OCI-LY3 (cell line): ENCODE measurements at regions not wholly inside any gene's neighbourhood (a gene's known extent, or its start where the extent isn't known, plus 50 kb on each side); places are given as distances from the start of the nearest gene placed in this dataset.

Experiments used
- H2AFZ ChIP-seq: fragments of 200-600, 300-600 bp; shearing (Covaris generic); 2 replicates; pipeline ENCODE4 v1.6.0; 2014; ENCODE audit warnings: antibody characterized with exemption, low read depth, low read length
- H3K27ac ChIP-seq: fragments of 200-600, 300-600 bp; sonication (generic); 2 replicates; pipeline ENCODE4 v1.5.1; 2014; ENCODE audit warnings: mild to moderate bottlenecking, low read length, moderate library complexity, mixed read lengths
- H3K27me3 ChIP-seq: fragments of 200-600, 300-600 bp; sonication (generic); 2 replicates; pipeline ENCODE4 v1.6.1; 2014; ENCODE audit warnings: low read depth, low read length, mixed read lengths
- H3K36me3 ChIP-seq: fragments of 200-600, 300-600 bp; sonication (generic); replicated peaks from 2 replicates; pipeline ENCODE3; 2014; ENCODE audit warnings: low read depth, low read length, mixed read lengths
- H3K4me1 ChIP-seq: fragments of 300-600, 200-600 bp; sonication (generic); 2 replicates; pipeline ENCODE4 v1.6.1; 2014; ENCODE audit warnings: low read length, mixed read lengths
- H3K4me2 ChIP-seq: fragments of 200-600, 300-600 bp; sonication (generic); 2 replicates; pipeline ENCODE4 v1.6.1; 2014; ENCODE audit warnings: low read length, mixed read lengths
- H3K4me3 ChIP-seq: fragments of 300-600, 200-600 bp; sonication (generic); 2 replicates; pipeline ENCODE4 v1.5.1; 2014; ENCODE audit warnings: antibody characterized with exemption, mild to moderate bottlenecking, low read length, moderate library complexity
- H3K79me2 ChIP-seq: fragments of 300-600, 200-600 bp; shearing (Covaris generic); 2 replicates; pipeline ENCODE4 v1.6.1; 2014; ENCODE audit warnings: mild to moderate bottlenecking, low read length, mixed read lengths
- H3K9ac ChIP-seq: fragments of 300-600, 200-600 bp; shearing (Covaris generic); 2 replicates; pipeline ENCODE4 v1.6.0; 2014; ENCODE audit warnings: mild to moderate bottlenecking, low read length, moderate library complexity
- H3K9me3 ChIP-seq: fragments of 200-600, 300-600 bp; shearing (Covaris generic); 2 replicates; pipeline ENCODE4 v1.6.1; 2014; ENCODE audit warnings: low read length, mixed read lengths; ENCODE audit not compliant: insufficient read depth
- H4K20me1 ChIP-seq: fragments of 200-600, 300-600 bp; sonication (generic); 2 replicates; pipeline ENCODE4 v1.6.1; 2016; ENCODE audit warnings: low read length, mixed read lengths; ENCODE audit not compliant: insufficient read depth
- CTCF ChIP-seq: fragments of 200-600, 300-600 bp; sonication (generic); IDR thresholded peaks from 2 replicates; pipeline ENCODE4 v1.5.1; 2014; ENCODE audit warnings: antibody characterized with exemption, low read length, low read depth
- EZH2phosphoT487 ChIP-seq: fragments of 200-600 bp; shearing (Covaris generic); IDR thresholded peaks from 2 replicates; pipeline ENCODE4 v1.6.1; 2018; ENCODE audit warnings: antibody characterized with exemption, mixed run types, low read depth

DNA sequence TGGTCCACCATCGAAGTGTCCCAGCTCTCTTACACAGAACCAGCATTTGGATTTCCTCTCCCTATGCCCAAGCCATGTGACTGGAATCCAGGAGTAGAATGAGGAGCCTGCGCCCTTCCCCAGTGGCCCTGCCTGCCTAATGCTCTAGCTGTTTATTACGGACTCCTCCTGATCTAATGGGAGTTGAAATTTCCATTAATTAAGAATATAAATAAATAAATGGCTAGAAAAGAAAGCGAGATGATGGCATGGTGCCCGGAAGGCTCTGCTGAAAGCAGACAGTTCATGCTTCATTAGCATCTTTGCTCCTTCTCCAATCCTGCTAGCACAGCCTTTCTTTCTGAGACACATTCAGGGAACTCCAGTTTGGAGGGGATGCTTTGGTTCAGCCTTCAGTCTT, 216.2 kb downstream of the SEC16B start:
- Histone ChIP-seq H3K4me3 (no peak overlapping the region), H2AFZ (no peak overlapping the region), H4K20me1 (no peaks in the 10 kb centered on the region), H3K36me3 (no peaks in the 10 kb centered on the region), H3K27ac (no peak overlapping the region), H3K4me1 (no peaks in the 10 kb centered on the region), H3K9me3 (no peaks in the 10 kb centered on the region), H3K9ac (no peak overlapping the region), H3K27me3 (0 out of 2 replicates have a peak, but pooled peaks cover 15% of the 10 kb centered on the region), H3K79me2 (no peaks in the 10 kb centered on the region), H3K4me2 (no peak overlapping the region)
- no peak for TF ChIP-seq EZH2phosphoT487
- TF ChIP-seq CTCF: no peak

DNA sequence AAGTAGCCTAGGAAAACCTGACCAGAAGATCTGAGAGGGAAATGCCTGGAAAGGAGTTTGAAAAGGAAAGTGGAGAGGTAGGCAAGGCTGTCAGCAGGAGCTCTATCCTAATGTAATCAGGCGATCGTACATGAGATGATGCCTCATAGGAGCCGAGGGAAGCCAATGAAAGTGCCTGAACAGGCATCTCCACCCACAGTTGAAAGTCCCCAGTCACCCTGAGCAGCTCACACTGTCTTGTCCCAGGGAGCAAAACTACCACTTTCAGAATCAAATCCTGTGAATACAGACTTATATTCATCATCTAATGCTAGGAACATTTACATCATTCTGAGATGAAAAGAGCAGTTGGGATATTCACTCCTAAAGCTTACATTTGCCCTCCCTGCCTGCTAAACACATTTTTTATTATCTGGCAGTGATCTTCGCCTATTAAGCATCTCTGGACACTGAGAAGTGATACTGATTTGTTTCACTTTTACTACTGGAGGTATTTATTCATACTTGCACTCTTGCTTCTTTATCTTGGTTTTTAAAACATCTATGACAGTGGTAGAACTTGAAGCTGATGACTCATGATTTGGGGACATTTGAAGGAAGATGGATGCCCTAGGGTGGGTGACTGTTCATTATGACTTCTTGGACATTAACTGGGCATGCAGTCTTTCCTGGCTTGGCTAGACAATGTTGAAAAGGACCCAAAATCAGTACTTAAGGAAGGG, 221.6 kb downstream of the SEC16B start:
- H3K4me2 ChIP-seq: no peak overlapping the region
- H3K4me3 ChIP-seq: no peak overlapping the region
- no peak for TF ChIP-seq CTCF
- no peak for TF ChIP-seq EZH2phosphoT487
- no peak overlapping the region for H3K9ac ChIP-seq
- H3K27me3 ChIP-seq: peaks cover 24% of the 10 kb centered on the region
- H3K9me3 ChIP-seq: no peaks in the 10 kb centered on the region
- H3K27ac ChIP-seq: no peak overlapping the region
- H3K4me1 ChIP-seq: no peaks in the 10 kb centered on the region
- no peaks in the 10 kb centered on the region for H4K20me1 ChIP-seq
- no peak overlapping the region for H2AFZ ChIP-seq
- no peaks in the 10 kb centered on the region for H3K79me2 ChIP-seq
- no peaks in the 10 kb centered on the region for H3K36me3 ChIP-seq

- no peak overlapping the region for H3K4me2 ChIP-seq
- TF ChIP-seq EZH2phosphoT487 (no peak), CTCF (no peak)
- H3K4me3 ChIP-seq: no peak overlapping the region
- H3K36me3 ChIP-seq: no peaks in the 10 kb centered on the region
- H2AFZ ChIP-seq: no peak overlapping the region
- no peaks in the 10 kb centered on the region for H4K20me1 ChIP-seq
- no peaks in the 10 kb centered on the region for H3K79me2 ChIP-seq
- no peak overlapping the region for H3K27ac ChIP-seq
- H3K27me3 ChIP-seq: peaks cover 37% of the 10 kb centered on the region
- no peaks in the 10 kb centered on the region for H3K9me3 ChIP-seq
- no peak overlapping the region for H3K9ac ChIP-seq
- H3K4me1 ChIP-seq: no peaks in the 10 kb centered on the region
These were observed 223.7 kb downstream of the SEC16B start for GRCh38 chr1:177746155-177746554.

DNA sequence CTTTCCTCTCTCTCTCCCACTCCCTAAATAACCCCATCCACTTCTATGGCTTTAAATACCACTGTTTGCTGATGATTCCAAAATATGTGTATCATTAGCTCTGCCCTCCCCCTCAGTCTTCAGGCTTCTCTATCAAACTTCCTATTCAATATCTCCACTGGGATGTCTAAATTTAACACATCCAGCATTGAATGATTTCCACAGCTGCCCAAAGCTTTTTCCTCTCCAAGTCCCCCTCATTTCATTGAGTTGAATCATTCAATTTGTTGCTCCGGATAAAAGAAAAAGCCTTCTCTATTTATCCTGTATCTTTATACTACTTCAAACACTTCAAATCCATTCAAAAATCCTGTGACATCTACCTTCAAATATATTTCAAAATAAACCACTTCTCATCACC, 225.0 kb downstream of the SEC16B start:
- TF ChIP-seq CTCF (no peak), EZH2phosphoT487 (no peak)
- no peaks in the 10 kb centered on the region for H3K4me1 ChIP-seq
- no peaks in the 10 kb centered on the region for H3K36me3 ChIP-seq
- no peak overlapping the region for H3K9ac ChIP-seq
- no peak overlapping the region for H2AFZ ChIP-seq
- no peaks in the 10 kb centered on the region for H3K79me2 ChIP-seq
- peaks cover 42% of the 10 kb centered on the region for H3K27me3 ChIP-seq
- H3K4me3 ChIP-seq: no peak overlapping the region
- H3K27ac ChIP-seq: no peak overlapping the region
- H3K9me3 ChIP-seq: no peaks in the 10 kb centered on the region
- no peaks in the 10 kb centered on the region for H4K20me1 ChIP-seq
- H3K4me2 ChIP-seq: no peak overlapping the region
